ENCODE measurements at regions not wholly inside any gene's neighbourhood (a gene's known extent, or its start where the extent isn't known, plus 50 kb on each side); places are given as distances from the start of the nearest gene placed in this dataset.
"Not testable (repeated sequence)": the region's sequence is repeated elsewhere in the genome, so short reads cannot be mapped to it uniquely, and the experiment has no call there.

DNA sequence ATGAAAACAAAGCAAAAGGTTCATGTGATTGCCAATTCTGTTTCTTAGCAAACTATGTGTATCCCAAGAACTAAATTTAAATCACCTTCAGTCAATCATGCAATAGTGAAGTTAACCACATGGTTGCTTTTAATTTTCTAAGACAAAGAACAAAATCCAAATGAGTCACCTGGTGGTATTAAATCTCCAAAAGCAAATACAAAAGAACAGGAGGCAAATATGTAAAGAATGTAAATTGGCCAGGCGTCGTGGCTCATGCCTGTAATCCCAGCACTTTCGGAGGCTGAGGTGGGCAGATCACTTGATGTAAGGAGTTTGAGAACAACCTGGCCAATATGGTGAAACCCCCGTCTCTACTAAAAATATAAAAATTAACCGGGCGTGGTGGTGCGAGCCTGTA lies 54.2 kb upstream of the PIK3R4 start:
- DNase-seq (ENCODE audit: low spot score): no peak

DNA sequence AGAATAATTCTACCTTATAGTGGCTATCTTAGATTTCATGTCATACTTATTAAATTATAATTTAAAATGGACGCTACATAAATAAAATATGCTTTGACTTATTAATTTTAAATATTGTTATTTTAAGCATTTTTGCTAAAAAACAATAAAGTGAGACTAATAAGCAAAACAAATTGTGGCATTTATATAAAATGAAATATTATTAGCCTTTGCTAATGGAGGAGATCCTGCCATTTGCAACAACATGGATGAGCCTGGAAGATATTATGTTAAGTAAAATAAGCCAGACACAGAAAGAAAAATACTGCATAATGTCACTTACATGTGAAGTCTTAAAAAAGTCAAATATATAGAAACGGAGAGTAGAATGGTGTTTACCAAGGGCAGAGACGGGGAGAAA lies 54.8 kb upstream of the PIK3R4 start:
- no peak for DNase-seq (ENCODE audit: low spot score)

DNA sequence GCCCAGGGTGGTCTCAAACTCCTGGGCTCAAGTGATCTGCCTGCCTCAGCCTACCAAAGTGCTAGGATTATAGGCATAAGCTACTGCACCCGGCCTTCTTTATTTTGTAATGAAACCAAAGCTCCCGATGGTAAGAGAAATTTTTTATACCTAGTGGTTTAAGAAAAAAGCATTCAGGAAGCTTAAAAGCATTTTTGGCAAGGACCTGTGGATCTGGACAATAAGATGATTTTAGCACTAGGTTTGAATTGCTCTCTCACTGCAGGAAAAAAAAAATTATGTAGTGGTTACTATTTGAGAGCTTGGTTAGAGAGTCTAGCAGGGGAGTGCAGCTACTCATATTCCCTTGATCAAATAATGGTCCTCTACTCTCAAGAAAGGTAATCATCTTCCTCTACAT lies 64.9 kb upstream of the PIK3R4 start:
- no peak for DNase-seq (ENCODE audit: low spot score)

DNA sequence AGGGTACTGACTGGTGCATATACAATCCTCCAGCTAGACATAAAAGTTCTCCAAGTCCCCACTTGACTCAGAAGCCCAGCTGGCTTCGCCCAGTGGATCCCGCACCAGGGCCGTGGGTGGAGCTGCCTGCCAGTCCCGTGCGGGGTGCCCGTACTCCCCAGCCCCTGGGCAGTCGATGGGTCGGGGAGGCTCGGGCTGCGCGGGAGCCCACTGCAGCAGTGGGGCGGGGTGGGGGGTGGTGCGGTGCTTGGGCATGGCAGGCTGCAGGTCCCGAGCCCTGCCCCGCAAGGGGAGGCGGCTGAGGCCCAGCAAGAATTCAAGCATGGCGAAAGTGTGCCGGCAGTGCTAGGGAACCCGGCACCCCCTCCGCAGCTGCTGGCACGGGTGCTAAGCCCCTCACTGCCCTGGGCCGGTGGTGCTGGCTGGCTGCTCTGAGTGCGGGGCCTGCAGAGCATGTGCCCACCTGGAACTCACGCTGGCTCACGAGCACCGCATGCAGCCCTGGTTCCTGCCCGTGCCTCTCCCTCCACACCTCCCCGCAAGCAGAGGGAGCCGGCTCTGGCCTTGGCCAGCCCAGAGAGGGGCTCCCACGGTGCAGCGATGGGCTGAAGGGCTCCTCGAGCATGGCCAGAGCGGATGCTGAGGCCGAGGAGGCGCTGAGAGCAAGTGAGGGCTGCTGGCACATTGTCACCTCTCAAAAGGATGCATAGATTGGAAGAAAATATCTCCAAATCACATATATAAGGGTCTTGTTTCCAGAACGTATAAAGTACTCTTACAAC lies 68.3 kb upstream of the PIK3R4 start:
- DNase-seq (ENCODE audit: low spot score): no peak

DNA sequence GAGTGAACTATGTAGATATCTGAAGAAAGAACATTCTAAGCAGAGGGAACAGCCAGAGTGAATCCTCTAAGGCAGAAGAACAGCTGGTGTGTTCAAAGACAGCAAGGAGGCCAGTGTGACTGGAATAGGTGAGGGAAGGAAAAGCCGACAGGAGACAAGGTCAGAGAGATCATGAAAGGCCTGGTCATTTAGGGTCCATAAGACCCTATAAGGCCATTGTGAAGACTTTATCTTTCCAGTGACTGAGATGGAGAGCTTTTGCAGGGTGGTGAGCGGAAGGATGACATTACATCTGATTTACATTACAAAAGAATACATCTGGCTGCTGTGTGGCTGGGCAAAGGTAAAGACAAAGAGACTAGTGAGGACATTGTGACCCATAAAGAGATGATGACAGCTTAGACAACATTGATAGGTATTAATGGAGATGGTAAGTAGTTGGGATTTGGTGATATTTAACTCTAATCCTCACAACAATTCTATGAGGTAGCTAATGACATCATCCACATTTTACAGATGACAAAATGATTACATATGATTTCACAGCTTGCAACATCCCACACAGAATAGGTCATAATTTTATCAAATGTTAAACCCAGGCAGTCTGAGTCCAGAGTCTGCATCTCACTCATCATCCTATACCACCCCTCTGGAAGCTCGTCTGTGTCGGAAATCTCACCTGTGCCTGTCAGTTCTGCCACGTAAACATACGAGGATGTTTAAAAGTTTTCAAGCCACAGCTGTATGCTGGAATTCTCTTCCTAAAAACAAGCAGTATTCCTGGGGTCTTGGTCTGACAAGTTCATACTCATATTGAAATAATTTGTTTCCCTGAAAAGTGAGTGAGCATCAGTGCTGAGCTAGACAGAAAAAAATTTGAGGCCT lies 70.2 kb upstream of the PIK3R4 start:
- no peak for DNase-seq (ENCODE audit: low spot score)

DNA sequence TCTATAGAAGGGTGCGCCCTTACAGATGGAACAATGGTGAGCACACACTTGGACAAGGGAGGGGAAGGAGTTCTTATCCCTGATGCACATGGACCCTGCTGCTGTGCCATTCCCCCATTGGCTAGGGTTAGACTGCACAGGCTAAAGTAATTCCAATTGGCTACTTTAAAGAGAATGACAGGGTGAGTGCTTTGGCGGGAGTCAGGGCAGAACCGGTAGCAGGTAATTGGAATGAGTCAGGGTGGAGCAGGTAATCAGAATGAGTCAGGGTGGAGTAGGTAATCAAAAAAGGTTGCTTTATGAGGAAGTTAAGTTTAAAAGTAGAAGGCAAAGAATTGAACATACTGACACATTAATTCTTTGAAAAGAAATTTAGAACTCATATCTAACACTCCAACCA lies 71.4 kb upstream of the PIK3R4 start:
- not testable (repeated sequence) for DNase-seq (ENCODE audit: low spot score)

DNA sequence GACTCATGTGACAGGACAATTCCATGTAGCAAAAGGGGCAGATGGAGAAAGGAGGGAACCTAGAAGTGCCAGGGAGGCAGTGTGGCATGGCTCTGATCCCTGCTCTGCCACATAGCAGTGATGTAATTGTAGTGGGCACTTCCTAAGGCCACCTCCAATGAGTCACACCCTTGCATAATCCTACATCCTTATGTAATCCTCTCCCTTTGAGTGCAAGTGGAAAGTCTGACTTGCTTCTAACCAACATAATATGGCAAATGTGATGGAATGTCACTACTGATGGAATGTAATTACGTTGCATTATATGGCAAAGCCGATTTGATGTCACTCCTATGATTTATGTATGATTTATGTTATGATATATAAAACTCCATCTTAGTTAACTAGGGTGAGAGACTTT lies 72.9 kb upstream of the ATP2C1 start:
- peak; percentile 51 for DNase-seq (ENCODE audit: low spot score)

DNA sequence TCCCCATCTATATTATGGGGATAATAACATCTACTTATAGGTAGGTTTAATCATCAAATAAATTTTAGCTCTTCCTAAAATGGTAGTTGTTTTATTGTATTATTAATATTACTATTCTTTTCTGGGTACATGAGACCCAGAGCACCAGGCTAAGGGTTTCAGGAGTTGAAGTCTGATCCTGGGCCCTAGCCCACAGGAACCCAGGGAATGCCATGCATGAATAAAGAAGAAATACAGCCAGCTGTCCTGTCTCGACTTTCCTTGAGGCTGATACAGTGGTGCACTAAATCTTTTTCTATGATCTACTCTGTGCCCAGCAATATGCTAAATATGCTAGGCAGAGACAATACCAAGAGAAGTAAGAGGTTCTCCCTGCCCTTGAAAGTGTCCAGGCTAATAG lies 72.1 kb upstream of the ATP2C1 start:
- no peak for DNase-seq (ENCODE audit: low spot score)

DNA sequence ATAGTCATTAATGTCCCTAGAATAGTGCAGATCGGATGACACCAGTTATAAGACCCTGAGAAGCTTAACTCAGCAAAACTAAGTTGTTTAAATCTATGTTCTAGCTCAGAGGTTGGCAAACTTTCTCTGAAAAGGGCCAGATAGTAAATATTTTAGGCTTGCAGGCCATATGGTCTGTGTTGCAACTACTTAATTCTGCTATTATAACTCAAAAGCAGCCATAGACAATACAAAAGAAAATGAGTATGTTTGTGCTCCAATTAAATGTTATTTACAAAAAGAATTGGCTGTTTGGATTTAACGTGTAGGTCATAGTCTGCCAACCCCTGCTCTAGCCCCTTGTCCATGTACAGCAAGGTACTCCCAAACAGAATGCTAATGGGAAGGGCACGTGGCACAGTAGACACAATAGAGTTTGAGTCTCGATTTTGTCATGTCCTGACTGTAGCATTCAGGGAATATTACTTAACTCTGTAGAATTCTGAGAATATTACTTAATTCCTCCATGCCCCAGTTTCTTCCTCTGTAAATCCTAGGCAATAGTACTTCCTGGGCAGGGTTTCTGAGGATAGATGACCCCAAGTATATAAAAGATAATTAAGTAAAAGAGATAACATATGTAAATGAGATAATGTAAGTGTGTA lies 70.5 kb upstream of the ATP2C1 start:
- DNase-seq (ENCODE audit: low spot score): no peak

DNA sequence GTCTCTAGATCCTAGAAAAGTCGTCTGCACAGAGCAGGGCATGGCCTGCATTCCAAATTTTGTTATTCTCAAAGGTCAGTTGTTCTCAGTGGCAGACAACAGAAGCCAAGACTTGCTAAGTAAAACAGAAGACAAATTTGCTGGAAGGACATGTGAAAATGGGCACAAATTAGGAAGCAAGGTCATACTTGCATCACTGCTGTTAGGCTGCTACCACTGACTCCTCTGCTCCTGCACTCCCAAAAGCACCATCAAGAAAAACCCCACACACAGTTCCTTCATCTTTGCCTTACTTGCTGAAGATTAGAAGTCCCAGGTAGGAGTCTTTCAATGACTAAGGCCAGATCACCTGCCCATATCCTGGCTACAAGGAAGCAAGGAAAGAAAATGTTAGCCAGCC lies 69.9 kb upstream of the ATP2C1 start:
- DNase-seq (ENCODE audit: low spot score): no peak

DNA sequence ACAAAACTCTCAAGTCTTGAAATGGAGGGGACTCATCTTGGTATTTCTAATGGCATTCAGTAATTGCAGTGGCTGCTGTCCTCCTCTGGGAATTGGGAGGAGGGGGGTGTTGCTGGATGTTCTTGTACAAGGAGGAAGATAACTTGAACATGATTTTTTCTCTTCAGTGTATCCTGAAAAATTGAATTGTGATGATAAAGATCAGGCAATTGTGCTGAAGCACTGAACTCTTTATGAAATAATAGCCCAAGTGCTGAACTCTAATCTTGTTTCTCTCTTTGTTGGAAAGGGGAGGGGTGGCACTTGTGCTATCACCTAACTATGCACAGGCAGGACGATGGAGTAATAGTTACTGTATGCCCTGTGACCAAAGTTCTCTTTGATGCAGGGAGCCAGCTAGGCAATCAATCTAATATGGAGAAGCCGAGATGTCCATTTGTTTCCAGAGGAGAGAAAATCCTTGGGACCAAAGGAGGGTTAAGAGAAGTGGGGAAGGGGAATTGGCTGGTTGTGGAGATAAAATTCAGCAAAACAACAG lies 68.1 kb upstream of the ATP2C1 start:
- DNase-seq (ENCODE audit: low spot score): no peak

DNA sequence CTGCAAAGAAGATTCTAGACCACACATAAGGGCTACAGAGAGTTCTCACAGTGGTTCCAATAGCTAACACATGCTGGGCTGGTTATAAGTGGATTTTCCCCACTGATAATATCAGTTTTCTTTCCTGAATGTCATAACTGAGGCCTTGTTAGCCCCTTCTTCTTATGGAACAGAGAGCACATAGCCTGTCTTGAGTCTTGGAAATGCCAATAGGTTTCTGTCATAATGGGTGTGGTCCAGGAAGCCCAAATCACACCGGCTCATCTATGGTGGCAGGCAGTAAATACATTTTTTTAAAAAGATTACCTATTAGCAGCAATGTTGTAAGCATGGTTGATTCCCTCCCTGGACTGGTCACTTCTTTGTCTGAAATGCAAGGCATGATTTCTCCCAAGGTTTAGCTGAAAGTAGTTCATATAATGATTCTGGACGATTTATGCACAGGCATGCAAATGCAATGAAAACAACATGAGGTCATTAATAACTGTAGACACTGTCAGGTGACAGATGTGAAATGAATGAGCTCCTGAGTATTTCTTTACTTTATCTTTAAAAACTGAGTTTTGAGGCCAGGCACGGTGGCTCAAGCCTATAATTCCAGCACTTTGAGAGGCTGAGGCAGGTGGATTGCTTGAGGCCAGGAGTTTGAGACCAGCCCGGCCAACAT lies 67.2 kb upstream of the ATP2C1 start:
- no peak for DNase-seq (ENCODE audit: low spot score)

DNA sequence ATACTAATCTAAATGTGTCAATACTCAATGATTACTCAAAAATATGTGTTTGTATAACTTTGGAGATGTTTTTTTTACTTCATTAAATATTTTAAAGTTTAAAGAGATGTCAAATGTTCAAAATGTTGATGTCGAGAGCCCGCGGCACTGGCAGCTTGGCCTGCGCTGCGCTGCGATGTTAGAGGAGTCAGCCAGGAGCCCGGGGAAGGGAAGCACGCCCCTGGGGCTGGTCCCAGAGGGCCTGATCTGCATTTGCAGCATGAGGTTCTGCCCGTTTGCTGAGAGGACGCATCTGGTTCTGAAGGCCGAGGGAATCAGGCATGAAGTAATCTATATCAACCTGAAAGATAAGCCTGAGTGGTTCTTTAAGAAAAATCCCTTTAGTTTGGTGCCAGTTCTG lies 66.4 kb upstream of the ATP2C1 start:
- no peak for DNase-seq (ENCODE audit: low spot score)

DNA sequence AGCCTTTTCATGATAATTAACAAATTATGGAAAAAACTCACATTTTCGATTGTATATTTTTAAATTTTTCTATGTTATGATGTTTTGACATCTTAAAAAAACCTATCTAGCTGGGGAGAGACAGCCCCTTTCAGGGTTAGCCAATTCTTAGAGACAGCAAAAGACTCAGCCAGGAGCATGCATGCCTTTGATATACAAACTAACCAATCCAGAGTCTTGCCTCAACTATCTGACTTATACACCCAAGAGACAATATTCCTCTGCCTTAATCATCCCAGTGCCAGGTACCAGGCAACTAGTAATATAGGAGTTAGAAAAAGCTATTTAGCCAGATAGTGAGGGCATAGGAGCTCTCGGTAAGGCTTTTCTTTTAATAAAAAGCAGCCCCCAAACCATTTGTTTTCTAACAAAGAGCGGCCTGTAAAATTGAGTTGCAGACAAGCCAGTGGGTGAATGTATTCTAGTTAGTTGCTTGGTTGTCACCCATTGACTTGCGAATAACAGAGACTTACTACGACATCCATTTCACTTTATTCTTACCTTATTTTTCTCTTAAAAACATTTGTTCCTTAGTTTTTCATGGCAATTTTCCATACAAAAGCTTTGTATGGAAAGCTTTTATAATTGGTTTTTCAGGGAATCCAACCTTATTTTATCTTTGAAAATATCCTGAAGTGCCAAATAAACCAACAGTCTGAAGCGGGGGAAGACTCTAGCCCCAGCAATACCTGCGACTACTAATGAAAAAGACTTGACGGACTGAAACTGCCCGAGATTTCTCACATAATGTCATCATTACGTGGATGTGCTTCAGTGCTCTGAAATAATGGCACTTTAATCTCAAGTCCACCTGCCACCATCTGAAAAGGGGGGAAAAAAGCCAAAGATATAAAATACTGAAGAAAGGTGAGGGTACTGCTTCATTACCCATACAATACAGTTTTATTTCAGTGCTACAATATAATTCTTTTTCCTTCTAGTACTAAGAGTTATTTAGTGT lies 64.6 kb upstream of the ATP2C1 start:
- no peak for DNase-seq (ENCODE audit: low spot score)

DNA sequence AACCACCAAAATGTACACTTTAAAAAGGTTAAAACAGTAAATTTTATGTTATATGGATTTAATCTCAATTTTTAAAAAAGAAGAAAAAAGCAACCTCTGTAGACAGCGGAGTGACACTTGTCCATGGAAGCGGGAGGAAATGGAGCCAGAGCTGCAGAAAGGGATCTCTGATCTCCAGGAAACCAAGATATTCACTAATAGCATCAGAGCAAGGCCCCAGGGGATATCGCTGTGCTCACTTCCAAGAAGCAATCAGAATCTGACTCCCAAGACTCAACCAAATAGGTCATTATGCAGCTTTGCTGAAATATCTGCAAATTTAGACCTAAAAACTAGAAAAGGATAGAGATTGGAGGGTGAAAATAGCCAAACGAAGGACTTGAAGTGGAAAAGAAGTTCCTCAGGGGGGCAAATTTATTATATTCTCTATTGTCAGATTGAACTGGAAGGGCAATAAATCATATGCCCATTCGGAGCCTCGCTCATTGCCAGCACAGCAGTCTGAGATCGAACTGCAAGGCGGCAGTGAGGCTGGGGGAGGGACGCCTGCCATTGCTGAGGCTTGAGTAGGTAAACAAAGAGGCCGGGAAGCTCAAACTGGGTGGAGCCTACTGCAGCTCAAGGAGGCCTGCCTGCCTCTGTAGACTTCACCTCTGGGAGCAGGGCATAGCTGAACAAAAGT lies 62.0 kb upstream of the ATP2C1 start:
- DNase-seq (ENCODE audit: low spot score): no peak

DNA sequence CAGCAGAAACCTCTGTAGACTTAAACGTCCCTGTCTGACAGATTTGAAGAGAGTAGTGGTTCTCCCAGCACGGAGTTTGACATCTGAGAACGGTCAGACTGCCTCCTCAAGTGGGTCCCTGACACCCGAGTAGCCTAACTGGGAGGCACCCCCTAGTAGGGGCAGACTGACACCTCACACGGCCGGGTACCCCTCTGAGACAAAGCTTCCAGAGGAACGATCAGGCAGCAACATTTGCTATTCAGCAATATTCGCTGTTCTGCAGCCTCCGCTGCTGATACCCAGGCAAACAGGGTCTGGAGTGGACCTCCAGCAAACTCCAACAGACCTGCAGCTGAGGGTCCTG lies 61.5 kb upstream of the ATP2C1 start:
- DNase-seq (ENCODE audit: low spot score): not testable (repeated sequence)

DNA sequence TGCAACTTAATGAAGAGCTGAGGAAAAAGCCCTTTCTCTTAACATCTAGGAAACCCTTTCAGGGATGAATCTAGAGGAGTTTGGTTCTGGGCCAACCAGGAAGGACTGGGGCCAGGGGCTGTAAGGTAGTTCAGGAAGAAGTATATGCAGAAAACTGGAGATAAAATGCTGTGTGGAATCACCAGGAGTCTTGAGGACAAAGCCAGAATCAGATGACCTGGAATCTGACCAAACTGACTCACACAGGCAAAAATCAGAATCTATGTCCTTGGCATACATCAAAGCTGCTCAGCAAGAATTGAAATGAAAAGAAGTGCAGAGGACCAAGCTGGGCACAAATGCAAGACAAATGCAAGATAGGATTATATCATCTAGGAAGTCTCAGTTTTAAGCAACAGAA lies 59.4 kb upstream of the ATP2C1 start:
- DNase-seq (ENCODE audit: low spot score): no peak

DNA sequence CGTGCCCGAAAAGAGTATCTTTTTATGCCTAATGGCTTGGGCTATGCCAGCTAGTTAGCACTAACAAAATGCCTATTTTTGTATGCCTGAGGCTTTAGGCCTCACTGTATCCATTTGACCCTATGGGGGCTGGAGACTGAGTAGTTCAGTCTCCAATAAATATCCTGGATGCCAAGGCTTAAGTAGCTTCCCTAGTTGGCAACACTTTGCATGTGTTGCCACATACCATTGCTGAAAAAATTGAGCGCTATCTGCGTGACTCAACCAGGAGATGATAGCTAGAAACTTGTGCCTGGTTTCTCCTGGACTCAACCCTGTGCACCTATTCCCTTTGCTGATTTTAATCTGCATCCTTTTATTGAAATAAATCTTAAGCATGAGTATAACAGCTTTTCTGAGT lies 58.4 kb upstream of the ATP2C1 start:
- DNase-seq (ENCODE audit: low spot score): no peak

DNA sequence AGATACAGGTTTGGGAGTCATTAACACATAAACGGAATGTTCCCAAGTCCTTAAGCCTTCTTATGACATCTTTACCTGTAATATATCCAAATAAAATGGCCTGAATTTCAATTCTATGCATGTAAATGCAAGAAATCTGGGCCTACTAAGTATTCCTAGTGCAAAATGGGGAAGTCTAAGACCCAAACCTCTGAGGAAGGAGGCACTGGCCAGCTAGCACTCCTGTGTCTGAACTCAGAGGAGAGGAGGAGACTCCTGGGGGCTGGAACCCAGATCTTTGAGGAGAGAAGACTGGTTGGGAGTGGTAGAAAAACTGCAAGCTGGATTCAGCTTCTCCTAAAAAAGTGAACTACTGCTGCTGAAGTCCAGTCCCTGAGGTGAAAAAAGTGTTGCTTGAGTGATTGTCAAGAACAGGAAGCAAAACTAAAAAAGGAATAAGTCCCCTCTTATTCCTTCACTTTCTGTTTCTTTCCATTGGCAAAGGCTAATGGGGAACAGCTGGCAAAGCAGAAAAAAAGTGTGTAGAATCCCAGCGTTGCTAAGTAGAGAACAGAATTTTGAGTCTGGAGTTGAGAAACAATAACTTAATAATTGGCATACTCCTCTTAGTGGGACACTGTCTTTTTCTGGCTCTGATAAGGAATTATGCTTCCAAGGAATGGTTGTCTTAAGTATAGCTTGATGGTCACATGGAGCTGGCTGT lies 54.8 kb upstream of the ATP2C1 start:
- no peak for DNase-seq (ENCODE audit: low spot score)

DNA sequence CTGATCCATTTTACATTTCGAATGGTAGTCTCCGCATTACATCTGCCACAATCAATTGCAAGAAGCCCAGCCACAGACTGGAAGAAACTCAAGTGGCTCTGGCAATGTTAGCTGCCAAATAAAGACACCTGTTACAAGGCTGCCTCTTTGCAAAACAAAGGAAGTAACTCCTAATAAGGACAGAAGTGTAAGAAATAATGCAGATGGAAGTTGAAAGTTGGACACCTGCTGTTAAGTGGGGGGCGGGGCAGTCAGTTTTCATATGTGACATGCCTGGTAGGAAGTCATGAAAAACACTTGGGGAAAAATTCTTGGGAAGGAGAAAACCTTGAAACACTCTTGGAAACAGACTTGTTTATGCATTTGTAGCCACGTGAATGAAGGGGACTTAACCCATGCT lies 54.1 kb upstream of the ATP2C1 start:
- DNase-seq (ENCODE audit: low spot score): peak; percentile 72

All from iPS-NIHi11 (cell line).